GM12874 (cell line): ENCODE measurements at regions not wholly inside any gene's neighbourhood (a gene's known extent, or its start where the extent isn't known, plus 50 kb on each side); places are given as distances from the start of the nearest gene placed in this dataset.

Source experiments
- TF ChIP-seq, protein P1 (sequence below): IDR thresholded peaks from 2 replicates; pipeline ENCODE4 v1.5.1; 2011; ENCODE audit warnings: low read depth, mild to moderate bottlenecking, control low read depth, low read length, moderate library complexity; ENCODE audit not compliant: insufficient read depth

GRCh38 chr5:143644727-143645126 is 167.2 kb upstream of the HMHB1 start:
- TF ChIP-seq, protein P1, sequence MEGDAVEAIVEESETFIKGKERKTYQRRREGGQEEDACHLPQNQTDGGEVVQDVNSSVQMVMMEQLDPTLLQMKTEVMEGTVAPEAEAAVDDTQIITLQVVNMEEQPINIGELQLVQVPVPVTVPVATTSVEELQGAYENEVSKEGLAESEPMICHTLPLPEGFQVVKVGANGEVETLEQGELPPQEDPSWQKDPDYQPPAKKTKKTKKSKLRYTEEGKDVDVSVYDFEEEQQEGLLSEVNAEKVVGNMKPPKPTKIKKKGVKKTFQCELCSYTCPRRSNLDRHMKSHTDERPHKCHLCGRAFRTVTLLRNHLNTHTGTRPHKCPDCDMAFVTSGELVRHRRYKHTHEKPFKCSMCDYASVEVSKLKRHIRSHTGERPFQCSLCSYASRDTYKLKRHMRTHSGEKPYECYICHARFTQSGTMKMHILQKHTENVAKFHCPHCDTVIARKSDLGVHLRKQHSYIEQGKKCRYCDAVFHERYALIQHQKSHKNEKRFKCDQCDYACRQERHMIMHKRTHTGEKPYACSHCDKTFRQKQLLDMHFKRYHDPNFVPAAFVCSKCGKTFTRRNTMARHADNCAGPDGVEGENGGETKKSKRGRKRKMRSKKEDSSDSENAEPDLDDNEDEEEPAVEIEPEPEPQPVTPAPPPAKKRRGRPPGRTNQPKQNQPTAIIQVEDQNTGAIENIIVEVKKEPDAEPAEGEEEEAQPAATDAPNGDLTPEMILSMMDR = no peak

DNA sequence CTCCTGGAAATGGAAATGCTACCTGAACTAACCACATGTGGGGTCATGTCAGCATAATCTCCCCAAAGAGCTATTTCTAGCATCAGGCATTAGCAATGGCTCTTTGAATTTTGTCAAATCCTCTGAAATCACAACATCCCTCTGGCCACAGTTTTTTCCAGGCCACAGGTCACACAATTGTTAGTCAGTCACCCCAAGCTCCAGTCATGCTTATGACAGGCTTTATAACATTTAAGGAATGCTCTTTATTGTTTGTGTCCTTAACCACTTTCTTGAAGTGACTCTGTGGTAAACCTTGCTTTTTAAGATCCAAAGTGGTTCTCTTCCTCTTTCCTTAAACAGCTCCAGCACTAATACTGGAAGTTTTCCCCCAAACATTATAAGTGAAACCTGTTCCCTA is 169.2 kb upstream of the HMHB1 start:
- TF ChIP-seq, protein P1 = no peak

- TF ChIP-seq, protein P1 = no peak
Observed at GRCh38 chr5:143641549-143642355, 170.2 kb upstream of the HMHB1 start.

GRCh38 chr5:143638654-143639053 is 173.3 kb upstream of the HMHB1 start:
- TF ChIP-seq, protein P1 = no peak

GRCh38 chr5:143636931-143637528 is 174.9 kb upstream of the HMHB1 start:
- TF ChIP-seq, protein P1 = no peak

- TF ChIP-seq, protein P1 = no peak
Observed at GRCh38 chr5:143635888-143636287, 176.1 kb upstream of the HMHB1 start.

- TF ChIP-seq, protein P1 = no peak
Observed at GRCh38 chr5:143635146-143635752, 176.7 kb upstream of the HMHB1 start.
